Activated naive CD4-positive, alpha-beta T cell treated with anti-CD3 and anti-CD28 coated beads for 36 hours (primary cell): ENCODE measurements at regions not wholly inside any gene's neighbourhood (a gene's known extent, or its start where the extent isn't known, plus 50 kb on each side); places are given as distances from the start of the nearest gene placed in this dataset.

ENCODE experiments used
- CTCF ChIA-PET: fragments of 350-600 bp; sonication (Branson Sonifier 250); formaldehyde crosslinking; loops from one replicate; lab custom pipeline; 2021; ENCODE audit warnings: antibody characterized with exemption; lab: Charles Lee
- DNase-seq: peaks from one replicate; pipeline ENCODE4 v3.0.0-alpha.2; 2020
- H3K27ac Mint-ChIP-seq: one replicate; pipeline ENCODE4 v1.8.0; 2021; ENCODE audit warnings: mild to moderate bottlenecking, mixed read lengths
- H3K27me3 Mint-ChIP-seq: one replicate; pipeline ENCODE4 v1.8.0; 2021; ENCODE audit warnings: low read depth, mixed read lengths
- H3K36me3 Mint-ChIP-seq: one replicate; pipeline ENCODE4 v1.8.0; 2021; ENCODE audit warnings: low read depth, mixed read lengths
- H3K4me1 Mint-ChIP-seq: one replicate; pipeline ENCODE4 v1.8.0; 2021; ENCODE audit warnings: low read depth, mixed read lengths
- H3K4me3 Mint-ChIP-seq: one replicate; pipeline ENCODE4 v1.8.0; 2021; ENCODE audit warnings: mild to moderate bottlenecking, moderate library complexity, mixed read lengths
- H3K9me3 Mint-ChIP-seq: one replicate; pipeline ENCODE4 v1.8.0; 2021; ENCODE audit warnings: mixed read lengths
- intact Hi-C: fragments of 100-400 bp; cut with micrococcal nuclease; formaldehyde crosslinking; loops from one replicate; pipeline ENCODE4 v1.15.1; 2023

DNA sequence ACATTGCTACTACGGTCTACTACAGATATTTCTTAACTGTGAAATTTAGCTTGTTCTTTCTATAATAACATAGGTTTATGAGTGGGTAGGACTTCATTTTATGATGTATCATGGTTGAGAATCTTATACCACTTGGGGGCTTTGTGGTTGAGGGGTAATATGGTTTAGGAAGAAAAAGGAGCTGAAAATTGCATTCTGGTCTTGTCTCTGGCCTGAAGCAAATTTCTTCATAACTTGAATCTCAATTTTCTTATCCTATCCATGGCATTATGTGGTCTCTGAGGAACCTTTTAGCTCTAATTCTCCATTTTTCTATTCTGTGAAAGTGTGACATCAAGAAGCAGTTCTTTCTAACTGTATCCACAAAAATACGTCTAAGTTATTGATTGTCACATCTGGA, 341.0 kb downstream of the SOX2 start:
- Mint-ChIP-seq H3K9me3 (no peaks in the 10 kb centered on the region), H3K36me3 (no peaks in the 10 kb centered on the region), H3K4me3 (no peak overlapping the region), H3K4me1 (no peaks in the 10 kb centered on the region), H3K27me3 (no peaks in the 10 kb centered on the region), H3K27ac (no peak overlapping the region)
- no peak for DNase-seq
- intact Hi-C loops: no loop called here
- CTCF ChIA-PET: no interaction called here

DNA sequence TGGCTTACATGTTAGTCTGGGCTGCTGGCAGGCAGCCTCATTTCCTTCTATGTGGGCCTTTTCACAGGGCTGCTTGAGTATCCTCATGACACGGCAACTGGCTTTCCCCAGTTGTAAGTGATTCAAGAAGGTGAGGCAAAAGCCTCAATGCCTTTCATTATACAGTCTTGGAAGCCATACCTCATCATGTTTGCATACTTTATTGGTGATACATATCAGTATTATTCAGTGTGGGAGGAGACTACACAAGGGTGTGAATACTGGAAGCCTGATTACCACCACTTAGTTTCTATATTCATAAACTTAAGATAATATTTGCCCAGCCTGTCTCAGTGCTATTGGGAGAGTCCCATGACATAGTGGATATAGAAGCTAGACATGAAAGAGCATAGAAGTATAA, 346.8 kb downstream of the SOX2 start:
- no peak overlapping the region for H3K27ac Mint-ChIP-seq
- H3K9me3 Mint-ChIP-seq: no peaks in the 10 kb centered on the region
- no peaks in the 10 kb centered on the region for H3K4me1 Mint-ChIP-seq
- no peaks in the 10 kb centered on the region for H3K36me3 Mint-ChIP-seq
- no peak for DNase-seq
- H3K4me3 Mint-ChIP-seq: no peak overlapping the region
- CTCF ChIA-PET: no interaction called here
- intact Hi-C loops: no loop called here
- no peaks in the 10 kb centered on the region for H3K27me3 Mint-ChIP-seq

DNA sequence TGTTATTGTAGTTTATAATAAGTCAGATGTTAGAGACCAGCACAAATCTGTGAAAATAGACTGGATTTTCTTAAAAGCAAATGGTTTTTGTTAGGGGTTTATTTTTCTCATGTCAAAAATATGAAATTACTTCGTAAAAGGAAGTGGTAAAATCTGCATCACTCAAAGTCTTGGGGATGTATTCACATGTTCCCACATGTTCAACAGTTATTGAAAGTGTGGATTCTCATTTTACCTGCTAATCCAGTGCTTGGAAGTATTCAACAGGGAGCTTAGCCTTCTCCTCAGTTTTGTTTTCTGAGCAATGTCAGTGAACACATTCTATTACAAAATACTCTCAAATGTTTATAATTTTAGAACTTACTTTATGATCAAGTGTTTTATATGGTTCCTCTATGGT, 352.0 kb downstream of the SOX2 start:
- H3K36me3 Mint-ChIP-seq: no peaks in the 10 kb centered on the region
- no peaks in the 10 kb centered on the region for H3K27me3 Mint-ChIP-seq
- CTCF ChIA-PET: no interaction called here
- intact Hi-C loops: no loop called here
- H3K4me3 Mint-ChIP-seq: no peak overlapping the region
- DNase-seq: no peak
- no peaks in the 10 kb centered on the region for H3K9me3 Mint-ChIP-seq
- no peak overlapping the region for H3K27ac Mint-ChIP-seq
- H3K4me1 Mint-ChIP-seq: no peaks in the 10 kb centered on the region

DNA sequence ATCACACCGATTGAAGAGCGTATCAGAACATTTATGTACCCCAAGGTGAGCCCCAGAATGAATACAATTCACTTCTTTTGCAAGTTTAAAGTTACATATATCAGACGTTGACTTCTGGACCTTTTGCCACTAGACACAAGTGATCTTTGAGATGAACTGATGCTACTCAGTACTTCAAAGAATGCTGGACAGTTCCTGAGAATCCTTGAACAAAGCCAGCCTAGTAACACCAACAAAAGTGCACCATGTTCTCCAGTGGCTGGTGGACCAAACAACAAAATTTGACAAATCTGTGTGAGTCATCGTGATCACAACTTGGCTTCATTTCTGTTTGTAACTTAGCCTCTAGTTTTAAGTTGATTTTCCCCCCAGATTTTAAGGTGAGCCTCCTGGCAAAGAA, 355.7 kb downstream of the SOX2 start:
- intact Hi-C loops: no loop called here
- CTCF ChIA-PET: no interaction called here
- H3K4me3 Mint-ChIP-seq: no peak overlapping the region
- no peak overlapping the region for H3K27ac Mint-ChIP-seq
- no peaks in the 10 kb centered on the region for H3K27me3 Mint-ChIP-seq
- no peaks in the 10 kb centered on the region for H3K9me3 Mint-ChIP-seq
- H3K4me1 Mint-ChIP-seq: no peaks in the 10 kb centered on the region
- no peak for DNase-seq
- no peaks in the 10 kb centered on the region for H3K36me3 Mint-ChIP-seq

DNA sequence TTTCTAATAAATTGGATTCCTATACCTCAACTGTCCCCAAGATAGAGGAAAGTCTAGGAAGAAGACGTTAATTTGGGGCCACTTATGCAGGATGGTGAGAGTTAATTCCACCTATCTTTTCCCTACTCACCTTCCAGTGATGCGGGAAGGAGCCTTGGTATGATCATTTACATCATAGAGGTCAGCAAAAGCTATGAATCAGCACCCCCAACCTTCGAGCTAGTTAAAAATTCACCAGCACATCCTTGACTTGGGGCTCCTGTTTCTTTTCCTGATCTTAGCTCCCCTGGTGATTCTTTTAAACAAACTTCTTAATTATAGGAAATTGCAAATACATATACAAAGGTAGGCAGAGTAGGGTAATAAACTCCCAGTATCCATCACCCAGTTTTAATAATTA, 366.6 kb downstream of the SOX2 start:
- DNase-seq: no peak
- Mint-ChIP-seq H3K36me3 (no peaks in the 10 kb centered on the region), H3K9me3 (no peaks in the 10 kb centered on the region), H3K27me3 (peaks cover 3% of the 10 kb centered on the region), H3K4me1 (no peaks in the 10 kb centered on the region), H3K27ac (no peak overlapping the region), H3K4me3 (no peak overlapping the region)
- CTCF ChIA-PET: no interaction called here
- intact Hi-C loops: no loop called here

DNA sequence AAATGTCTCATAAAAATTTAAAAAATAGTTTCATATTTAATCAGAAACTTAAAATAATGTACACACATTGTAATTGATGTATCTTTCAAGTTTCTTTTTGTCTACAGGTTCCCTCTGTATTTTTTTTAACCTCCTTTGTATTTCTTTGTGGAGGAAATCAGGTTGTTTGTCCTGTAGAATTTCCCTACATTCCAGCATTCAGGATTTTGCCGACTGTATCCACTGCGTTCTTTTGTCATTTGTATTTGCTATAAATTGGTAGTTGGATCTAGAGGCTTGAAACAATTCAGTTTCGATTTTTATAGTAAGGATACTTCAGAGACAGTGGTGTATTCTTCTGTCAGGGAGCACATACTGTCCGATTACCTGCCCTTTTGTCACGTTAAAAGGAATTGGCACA, 367.2 kb downstream of the SOX2 start:
- intact Hi-C loops: no loop called here
- DNase-seq: no peak
- CTCF ChIA-PET: no interaction called here
- no peaks in the 10 kb centered on the region for H3K36me3 Mint-ChIP-seq
- no peak overlapping the region for H3K4me3 Mint-ChIP-seq
- H3K4me1 Mint-ChIP-seq: no peaks in the 10 kb centered on the region
- H3K27ac Mint-ChIP-seq: no peak overlapping the region
- H3K27me3 Mint-ChIP-seq: peaks cover 3% of the 10 kb centered on the region
- H3K9me3 Mint-ChIP-seq: no peaks in the 10 kb centered on the region

DNA sequence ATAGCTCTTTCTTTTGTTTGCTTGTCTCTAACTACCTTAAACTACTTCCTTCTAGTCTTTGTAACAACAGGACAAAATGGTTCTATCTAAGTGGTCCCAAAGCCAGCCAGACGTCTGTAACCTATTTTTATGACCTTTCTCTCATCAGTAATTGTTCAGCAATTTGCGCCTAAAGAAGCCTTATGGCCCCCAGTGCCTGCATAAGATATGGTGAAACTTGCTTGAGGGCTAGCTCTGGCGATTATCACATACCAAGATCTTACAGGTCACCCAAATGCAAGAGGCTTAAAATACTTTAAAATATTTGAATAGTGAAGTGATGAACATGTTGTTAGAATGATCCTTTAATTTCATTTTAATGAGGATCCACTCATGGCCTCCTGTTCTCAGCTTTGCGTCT, 369.4 kb downstream of the SOX2 start:
- H3K27me3 Mint-ChIP-seq: no peaks in the 10 kb centered on the region
- no peaks in the 10 kb centered on the region for H3K9me3 Mint-ChIP-seq
- CTCF ChIA-PET: interaction anchor here (0.6 kb wide), 1 partner anchor 161 kb away, joined by 4 read pairs; no protein-coding TSS in a partner anchor
- no peaks in the 10 kb centered on the region for H3K4me1 Mint-ChIP-seq
- H3K4me3 Mint-ChIP-seq: no peak overlapping the region
- intact Hi-C loops: no loop called here
- H3K27ac Mint-ChIP-seq: no peak overlapping the region
- H3K36me3 Mint-ChIP-seq: no peaks in the 10 kb centered on the region
- no peak for DNase-seq

DNA sequence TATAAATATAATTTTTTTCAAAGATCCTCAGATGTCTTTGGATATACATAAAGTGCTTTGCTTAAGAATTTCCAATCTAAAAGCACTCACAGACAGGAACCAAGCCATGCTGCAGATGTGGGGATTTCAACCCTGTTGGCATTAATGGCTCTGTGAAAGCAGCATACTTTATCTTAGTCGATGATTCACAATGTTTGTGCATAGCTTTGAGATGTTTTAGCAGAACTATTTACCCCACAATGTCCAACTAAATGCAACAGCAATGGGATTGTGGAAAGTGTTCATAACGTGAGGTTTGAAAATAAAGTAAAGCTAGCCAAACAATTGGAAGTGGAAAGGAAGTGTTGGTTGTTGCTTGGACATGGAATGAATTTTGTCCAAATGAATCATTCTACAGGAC, 371.4 kb downstream of the SOX2 start:
- Mint-ChIP-seq H3K4me1 (no peaks in the 10 kb centered on the region), H3K27me3 (no peaks in the 10 kb centered on the region), H3K27ac (no peak overlapping the region), H3K36me3 (no peaks in the 10 kb centered on the region), H3K4me3 (no peak overlapping the region), H3K9me3 (no peaks in the 10 kb centered on the region)
- CTCF ChIA-PET: interaction anchor here (0.6 kb wide), 1 partner anchor 202 kb away, joined by 3 read pairs; no protein-coding TSS in a partner anchor
- intact Hi-C loops: no loop called here
- DNase-seq: no peak

DNA sequence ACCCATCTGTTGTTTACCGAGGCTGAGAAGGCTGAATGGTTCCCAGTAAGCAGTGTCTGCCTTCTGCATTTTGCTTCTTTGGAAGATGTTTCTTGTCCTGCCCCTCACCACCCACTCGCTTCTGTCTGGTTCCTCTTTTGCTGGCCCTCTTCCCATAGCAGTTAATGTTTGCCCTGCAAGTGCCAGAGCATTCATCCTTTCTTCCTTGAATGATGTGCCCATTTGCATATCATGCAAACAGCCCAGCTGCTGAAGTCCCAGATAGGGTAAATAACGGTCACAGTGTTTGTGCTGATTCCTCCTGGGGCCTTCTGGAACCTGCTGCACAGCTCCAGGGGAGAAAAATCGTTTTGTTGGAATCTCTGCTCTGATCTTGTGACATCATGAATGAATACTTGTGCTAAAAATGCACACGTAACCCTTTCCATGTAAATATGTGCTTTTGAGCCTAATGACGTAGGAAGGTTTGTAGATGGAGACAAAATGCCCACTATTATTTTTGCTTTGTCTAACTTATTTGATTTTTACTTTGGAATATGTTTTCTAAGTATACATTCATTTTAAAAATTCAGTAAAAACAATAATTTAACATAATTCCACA, 381.0 kb downstream of the SOX2 start:
- Mint-ChIP-seq H3K27me3 (no peaks in the 10 kb centered on the region), H3K36me3 (no peaks in the 10 kb centered on the region), H3K4me3 (no peak overlapping the region), H3K27ac (no peak overlapping the region), H3K4me1 (no peaks in the 10 kb centered on the region), H3K9me3 (peaks cover 8% of the 10 kb centered on the region)
- no peak for DNase-seq
- CTCF ChIA-PET: no interaction called here
- intact Hi-C loops: no loop called here

DNA sequence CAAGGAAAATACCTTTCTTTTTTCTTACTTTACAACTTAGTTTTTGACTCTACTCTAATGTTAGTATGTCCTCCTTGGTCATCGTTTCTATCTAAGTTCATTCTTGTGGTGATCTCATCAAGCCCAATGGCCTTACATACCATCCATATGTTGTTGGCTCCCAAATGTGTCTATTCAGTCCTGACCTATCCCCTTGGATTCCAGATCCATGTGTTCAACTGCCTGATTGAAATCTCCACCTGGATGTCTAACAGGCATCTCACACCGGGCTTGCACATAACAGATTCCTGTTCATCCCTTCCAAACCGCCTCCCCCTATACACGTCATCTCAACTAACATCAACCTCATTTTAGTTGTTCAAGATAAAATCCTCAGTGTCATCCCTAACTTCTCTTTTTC, 382.6 kb downstream of the SOX2 start:
- H3K27me3 Mint-ChIP-seq: no peaks in the 10 kb centered on the region
- no peak for DNase-seq
- intact Hi-C loops: no loop called here
- H3K36me3 Mint-ChIP-seq: no peaks in the 10 kb centered on the region
- peaks cover 8% of the 10 kb centered on the region for H3K9me3 Mint-ChIP-seq
- H3K27ac Mint-ChIP-seq: no peak overlapping the region
- CTCF ChIA-PET: no interaction called here
- no peaks in the 10 kb centered on the region for H3K4me1 Mint-ChIP-seq
- H3K4me3 Mint-ChIP-seq: no peak overlapping the region

DNA sequence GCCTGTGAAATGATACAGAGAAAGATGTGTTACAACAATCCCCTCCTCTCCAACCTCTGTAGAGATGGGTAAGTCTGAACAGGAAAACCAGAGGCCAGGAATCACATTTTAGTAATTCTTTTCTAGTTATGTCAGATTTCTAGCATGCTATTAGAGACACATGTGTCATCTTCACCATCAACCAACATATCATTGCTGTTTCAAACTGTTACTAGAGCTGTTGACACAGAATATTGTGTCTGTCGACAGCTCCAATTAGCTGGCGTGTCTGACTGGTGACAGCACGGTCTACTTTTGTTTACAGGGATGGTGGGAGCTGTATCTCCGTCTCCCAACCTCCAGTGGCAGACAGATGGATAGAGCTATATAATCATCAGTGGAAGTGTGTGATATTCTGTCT, 393.2 kb downstream of the SOX2 start:
- H3K36me3 Mint-ChIP-seq: no peaks in the 10 kb centered on the region
- no peak for DNase-seq
- CTCF ChIA-PET: no interaction called here
- intact Hi-C loops: no loop called here
- no peak overlapping the region for H3K4me3 Mint-ChIP-seq
- H3K4me1 Mint-ChIP-seq: no peaks in the 10 kb centered on the region
- no peaks in the 10 kb centered on the region for H3K27me3 Mint-ChIP-seq
- no peak overlapping the region for H3K27ac Mint-ChIP-seq
- H3K9me3 Mint-ChIP-seq: peaks cover 4% of the 10 kb centered on the region

DNA sequence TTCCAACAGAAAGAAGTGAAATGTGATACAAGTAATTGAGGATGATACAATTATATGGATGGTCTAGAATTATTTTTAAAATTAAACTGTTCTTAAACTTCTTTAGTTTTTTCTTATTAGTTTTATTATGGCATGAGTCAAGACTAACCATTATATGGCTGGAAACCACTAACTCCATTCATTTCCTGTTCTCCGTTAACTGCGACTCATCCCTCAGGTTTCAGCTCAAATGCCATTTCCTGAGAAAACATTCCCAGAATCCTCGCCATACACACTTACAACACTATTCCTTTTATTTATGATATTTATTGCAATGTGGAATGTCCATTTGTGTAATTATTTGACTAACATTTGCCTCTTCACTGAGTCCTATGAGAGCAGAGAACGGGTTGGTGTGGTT, 394.1 kb downstream of the SOX2 start:
- Mint-ChIP-seq H3K4me1 (no peaks in the 10 kb centered on the region), H3K36me3 (no peaks in the 10 kb centered on the region)
- CTCF ChIA-PET: no interaction called here

DNA sequence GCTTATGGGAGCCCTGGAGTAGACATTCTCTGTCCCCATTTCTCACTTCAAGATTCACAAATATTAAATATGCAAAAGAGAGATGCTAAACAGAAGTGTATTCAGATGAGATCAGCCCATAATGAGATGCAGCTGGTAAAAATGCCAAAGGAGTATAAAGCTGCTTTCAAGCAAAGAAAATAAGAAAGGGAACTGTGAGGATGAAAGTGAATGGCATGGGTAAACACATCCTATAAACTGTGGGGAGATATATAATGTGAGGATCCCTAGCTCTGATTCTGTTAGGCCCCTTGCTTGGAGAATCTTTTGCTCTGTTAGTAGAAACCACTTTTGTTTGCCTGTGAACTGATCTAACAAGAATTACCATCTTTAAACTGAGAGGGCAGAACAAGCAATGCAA, 396.6 kb downstream of the SOX2 start:
- Mint-ChIP-seq H3K4me1 (no peaks in the 10 kb centered on the region), H3K27ac (no peak overlapping the region), H3K9me3 (peaks cover 4% of the 10 kb centered on the region), H3K4me3 (no peak overlapping the region), H3K27me3 (no peaks in the 10 kb centered on the region), H3K36me3 (no peaks in the 10 kb centered on the region)
- DNase-seq: no peak
- CTCF ChIA-PET: no interaction called here
- intact Hi-C loops: no loop called here

More for the DNA sequence above, 394.1 kb downstream of the SOX2 start:
- Mint-ChIP-seq H3K27ac (no peak overlapping the region), H3K9me3 (peaks cover 4% of the 10 kb centered on the region), H3K4me3 (no peak overlapping the region), H3K27me3 (no peaks in the 10 kb centered on the region)
- no peak for DNase-seq
- intact Hi-C loops: no loop called here
